Right atrium auricular region (tissue), 2 donors: ENCODE measurements at regions not wholly inside any gene's neighbourhood (a gene's known extent, or its start where the extent isn't known, plus 50 kb on each side); places are given as distances from the start of the nearest gene placed in this dataset.

Experiments
- DNase-seq: peaks from one replicate; pipeline ENCODE4 v3.0.0-alpha.2; 2019; ENCODE audit warnings: low spot score
- H3K27ac ChIP-seq, 2 donors: fragments of 200-600 bp; sonication (generic); 1 replicate in 1 of 2; 2 replicates in 1 of 2; pipeline ENCODE4 v1.5.1; 2016 to 2019
- H3K27me3 ChIP-seq, 2 donors: fragments of 200-600 bp; sonication (generic); one replicate each; pipeline versions ENCODE4 v1.5.1 to v1.6.0; 2017 to 2019
- H3K36me3 ChIP-seq: fragments of 200-600 bp; sonication (generic); one replicate; pipeline ENCODE4 v1.5.1; 2016
- H3K4me1 ChIP-seq, 2 donors: fragments of 200-600 bp; sonication (generic); one replicate each; pipeline versions ENCODE4 v1.5.1 to v1.6.0; 2017 to 2019
- H3K4me3 ChIP-seq, 2 donors: fragments of 200-600 bp; sonication (generic); 1 replicate in 1 of 2; 2 replicates in 1 of 2; pipeline ENCODE4 v1.5.1; 2017 to 2019; ENCODE audit warnings: mild to moderate bottlenecking in 1 of 2, moderate library complexity in 1 of 2
- H3K9me3 ChIP-seq, 2 donors: fragments of 200-600 bp; sonication (generic); one replicate each; pipeline ENCODE4 v1.5.1; 2019
- CTCF ChIP-seq, 2 donors: fragments of 200-600 bp; sonication (generic); IDR thresholded peaks; one replicate each; pipeline ENCODE4 v1.5.1; 2019; ENCODE audit warnings: antibody characterized with exemption in 2 of 2

GRCh38 chr16:86015606-86016005, 116.6 kb downstream of the IRF8 start:
- no peak for DNase-seq

GRCh38 chr16:86016201-86016965, 117.4 kb downstream of the IRF8 start:
- Histone ChIP-seq H3K9me3 (peaks cover 0 to 7% of the 10 kb centered on the region in 2 donors), H3K4me3 (no peak overlapping the region), H3K36me3 (no peaks in the 10 kb centered on the region), H3K4me1 (no peaks in the 10 kb centered on the region), H3K27ac (no peak overlapping the region), H3K27me3 (no peaks in the 10 kb centered on the region)
- no peak for DNase-seq
- TF ChIP-seq CTCF (IDR thresholded peaks at IDR 0.05), result peak; percentile 73 to 82

More at GRCh38 chr16:86015606-86016005, 116.6 kb downstream of the IRF8 start:
- Histone ChIP-seq H3K27ac (no peak overlapping the region), H3K9me3 (peaks cover 0 to 7% of the 10 kb centered on the region in 2 donors), H3K36me3 (no peaks in the 10 kb centered on the region), H3K4me3 (no peak overlapping the region), H3K4me1 (no peaks in the 10 kb centered on the region), H3K27me3 (no peaks in the 10 kb centered on the region)
- TF ChIP-seq CTCF (IDR thresholded peaks at IDR 0.05), result no peak

- H3K4me1 ChIP-seq, result no peaks in the 10 kb centered on the region
- H3K27ac ChIP-seq, result no peak overlapping the region
- peaks cover 0 to 14% of the 10 kb centered on the region in 2 donors for H3K9me3 ChIP-seq
- H3K36me3 ChIP-seq, result no peaks in the 10 kb centered on the region
- DNase-seq, result no peak
- no peak for TF ChIP-seq CTCF (IDR thresholded peaks at IDR 0.05)
- no peaks in the 10 kb centered on the region for H3K27me3 ChIP-seq
- no peak overlapping the region for H3K4me3 ChIP-seq
These were observed 119.1 kb downstream of the IRF8 start for GRCh38 chr16:86018071-86018470.

- Histone ChIP-seq H3K9me3 (peaks cover 0 to 18% of the 10 kb centered on the region in 2 donors), H3K27me3 (no peaks in the 10 kb centered on the region), H3K4me1 (no peaks in the 10 kb centered on the region), H3K27ac (no peak overlapping the region), H3K4me3 (no peak overlapping the region), H3K36me3 (no peaks in the 10 kb centered on the region)
- peak; percentile 68 for DNase-seq
- TF ChIP-seq CTCF (IDR thresholded peaks at IDR 0.05), result no peak
These were observed 119.5 kb downstream of the IRF8 start for GRCh38 chr16:86018487-86018886.

GRCh38 chr16:86018941-86019340, 120.0 kb downstream of the IRF8 start:
- Histone ChIP-seq H3K27me3 (no peaks in the 10 kb centered on the region), H3K9me3 (peaks cover 0 to 23% of the 10 kb centered on the region in 2 donors), H3K36me3 (no peaks in the 10 kb centered on the region), H3K27ac (no peak overlapping the region), H3K4me1 (no peaks in the 10 kb centered on the region), H3K4me3 (no peak overlapping the region)
- TF ChIP-seq CTCF (IDR thresholded peaks at IDR 0.05), result no peak
- no peak for DNase-seq
